ENCODE measurements at regions not wholly inside any gene's neighbourhood (a gene's known extent, or its start where the extent isn't known, plus 50 kb on each side); places are given as distances from the start of the nearest gene placed in this dataset.

DNA sequence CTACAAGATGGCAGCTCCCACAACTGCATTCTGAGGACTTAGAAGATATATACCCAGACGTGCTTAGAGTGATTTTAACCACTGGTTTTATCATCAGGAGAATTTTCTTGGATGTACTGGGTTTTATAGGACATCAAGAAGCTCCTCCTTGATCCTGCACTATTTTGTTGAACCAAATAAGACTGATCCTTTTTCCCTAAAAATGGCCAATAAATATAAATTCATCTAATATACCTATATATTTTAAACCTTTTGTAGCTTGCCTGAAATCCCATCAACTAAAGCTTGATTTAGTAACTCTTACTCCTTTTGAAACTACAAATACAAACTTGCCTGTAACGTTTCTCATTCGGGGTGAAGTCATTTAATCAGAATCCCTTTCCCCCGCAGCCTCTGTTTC, 849.4 kb upstream of the ADAMTS5 start:
- H3K4me3 Mint-ChIP-seq (ENCODE audit: unreplicated experiment), result no peak overlapping the region
- intact Hi-C loops (cut with micrococcal nuclease; ENCODE audit: unreplicated experiment), result no loop called here
- H3K4me1 Mint-ChIP-seq (ENCODE audit: low read depth, unreplicated experiment), result peaks cover 7% of the 10 kb centered on the region
- CTCF ChIA-PET, result no interaction called here
- H3K36me3 ChIP-seq (ENCODE audit: control insufficient read depth, insufficient read depth, low read length), result no peaks in the 10 kb centered on the region
- H3K27ac Mint-ChIP-seq (ENCODE audit: unreplicated experiment), result no peak overlapping the region
- H3K4me1 ChIP-seq, result 0 out of 2 replicates have a peak, but pooled peaks cover 6% of the 10 kb centered on the region
- POLR2A ChIA-PET, result no interaction called here
- no peak overlapping the region for H3K4me3 ChIP-seq (ENCODE audit: low read depth, low read length)
- no peaks in the 10 kb centered on the region for H3K36me3 Mint-ChIP-seq (ENCODE audit: insufficient read depth, unreplicated experiment)
- H3K27me3 Mint-ChIP-seq (ENCODE audit: insufficient read depth, unreplicated experiment), result no peaks in the 10 kb centered on the region
- no peaks in the 10 kb centered on the region for H3K9me3 Mint-ChIP-seq (ENCODE audit: unreplicated experiment)
- no peak for DNase-seq
- BruUV-seq (replicated peaks), result no TSS peak
- TF ChIP-seq, protein P1, sequence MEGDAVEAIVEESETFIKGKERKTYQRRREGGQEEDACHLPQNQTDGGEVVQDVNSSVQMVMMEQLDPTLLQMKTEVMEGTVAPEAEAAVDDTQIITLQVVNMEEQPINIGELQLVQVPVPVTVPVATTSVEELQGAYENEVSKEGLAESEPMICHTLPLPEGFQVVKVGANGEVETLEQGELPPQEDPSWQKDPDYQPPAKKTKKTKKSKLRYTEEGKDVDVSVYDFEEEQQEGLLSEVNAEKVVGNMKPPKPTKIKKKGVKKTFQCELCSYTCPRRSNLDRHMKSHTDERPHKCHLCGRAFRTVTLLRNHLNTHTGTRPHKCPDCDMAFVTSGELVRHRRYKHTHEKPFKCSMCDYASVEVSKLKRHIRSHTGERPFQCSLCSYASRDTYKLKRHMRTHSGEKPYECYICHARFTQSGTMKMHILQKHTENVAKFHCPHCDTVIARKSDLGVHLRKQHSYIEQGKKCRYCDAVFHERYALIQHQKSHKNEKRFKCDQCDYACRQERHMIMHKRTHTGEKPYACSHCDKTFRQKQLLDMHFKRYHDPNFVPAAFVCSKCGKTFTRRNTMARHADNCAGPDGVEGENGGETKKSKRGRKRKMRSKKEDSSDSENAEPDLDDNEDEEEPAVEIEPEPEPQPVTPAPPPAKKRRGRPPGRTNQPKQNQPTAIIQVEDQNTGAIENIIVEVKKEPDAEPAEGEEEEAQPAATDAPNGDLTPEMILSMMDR (IDR thresholded peaks at IDR 0.05; ENCODE audit: insufficient read depth in 1 of 2, low read depth in 1 of 2, low read length in 1 of 2, severe bottlenecking in 1 of 2, unreplicated experiment in 1 of 2), result no peak
- H3K9me3 ChIP-seq, result no peaks in the 10 kb centered on the region
- no peaks in the 10 kb centered on the region for H3K27me3 ChIP-seq (replicated peaks; ENCODE audit: control insufficient read depth, insufficient read depth, low read length)

DNA sequence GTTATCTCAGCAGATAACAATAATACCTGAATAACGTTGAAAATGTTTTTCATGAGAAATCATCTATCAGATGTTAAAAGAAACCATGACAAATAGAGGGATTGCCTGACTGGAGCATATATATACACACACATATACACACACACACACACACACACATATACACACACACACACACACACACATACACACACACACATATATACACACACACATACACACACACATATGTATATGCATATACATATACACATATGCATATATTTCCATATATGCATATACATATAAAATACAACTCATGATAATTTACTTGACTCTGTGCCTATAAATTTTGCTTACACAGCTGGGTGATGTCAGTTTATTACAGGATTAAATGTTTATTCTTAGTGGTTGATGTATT, 847.3 kb upstream of the ADAMTS5 start:
- H3K27me3 ChIP-seq (replicated peaks; ENCODE audit: control insufficient read depth, insufficient read depth, low read length), result no peaks in the 10 kb centered on the region
- no TSS peak for BruUV-seq (replicated peaks)
- Mint-ChIP-seq H3K36me3 (ENCODE audit: insufficient read depth, unreplicated experiment) (no peaks in the 10 kb centered on the region), H3K4me1 (ENCODE audit: low read depth, unreplicated experiment) (no peaks in the 10 kb centered on the region), H3K4me3 (ENCODE audit: unreplicated experiment) (no peak overlapping the region), H3K27me3 (ENCODE audit: insufficient read depth, unreplicated experiment) (no peaks in the 10 kb centered on the region), H3K27ac (ENCODE audit: unreplicated experiment) (no peak overlapping the region), H3K9me3 (ENCODE audit: unreplicated experiment) (no peaks in the 10 kb centered on the region)
- POLR2A ChIA-PET, result no interaction called here
- TF ChIP-seq, protein P1 (IDR thresholded peaks at IDR 0.05; ENCODE audit: insufficient read depth in 1 of 2, low read depth in 1 of 2, low read length in 1 of 2, severe bottlenecking in 1 of 2, unreplicated experiment in 1 of 2), result no peak
- intact Hi-C loops (cut with micrococcal nuclease; ENCODE audit: unreplicated experiment), result no loop called here
- no peaks in the 10 kb centered on the region for H3K9me3 ChIP-seq
- no peak overlapping the region for H3K4me3 ChIP-seq (ENCODE audit: low read depth, low read length)
- DNase-seq, result no peak
- no peaks in the 10 kb centered on the region for H3K36me3 ChIP-seq (ENCODE audit: control insufficient read depth, insufficient read depth, low read length)
- CTCF ChIA-PET, result no interaction called here
- H3K4me1 ChIP-seq, result 0 out of 2 replicates have a peak, but pooled peaks cover 6% of the 10 kb centered on the region

DNA sequence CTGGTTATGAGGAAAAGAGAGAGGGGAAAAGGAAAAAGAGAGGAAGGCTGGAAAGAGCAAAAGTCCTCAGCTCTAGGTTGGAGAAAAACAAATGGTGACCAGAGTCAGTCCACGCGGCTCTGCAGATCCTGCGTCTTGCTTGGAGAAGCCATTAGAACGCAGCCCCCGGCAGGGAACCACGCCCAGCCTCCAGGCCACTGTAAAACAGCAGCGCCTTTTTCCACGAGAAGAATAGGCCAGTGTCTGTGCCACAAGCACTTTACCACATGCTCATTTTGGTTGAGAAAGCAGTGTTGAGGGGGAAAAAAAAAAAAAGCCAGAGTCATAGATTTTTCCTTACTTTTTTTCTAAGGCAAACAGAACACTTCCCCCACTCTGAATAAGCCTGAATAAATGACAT, 846.9 kb upstream of the ADAMTS5 start:
- Mint-ChIP-seq H3K27me3 (ENCODE audit: insufficient read depth, unreplicated experiment) (no peaks in the 10 kb centered on the region), H3K36me3 (ENCODE audit: insufficient read depth, unreplicated experiment) (no peaks in the 10 kb centered on the region), H3K4me3 (ENCODE audit: unreplicated experiment) (no peak overlapping the region), H3K9me3 (ENCODE audit: unreplicated experiment) (no peaks in the 10 kb centered on the region), H3K4me1 (ENCODE audit: low read depth, unreplicated experiment) (no peaks in the 10 kb centered on the region), H3K27ac (ENCODE audit: unreplicated experiment) (no peak overlapping the region)
- ChIA-PET CTCF (no interaction called here), POLR2A (no interaction called here)
- TF ChIP-seq, protein P1 (IDR thresholded peaks at IDR 0.05; ENCODE audit: insufficient read depth in 1 of 2, low read depth in 1 of 2, low read length in 1 of 2, severe bottlenecking in 1 of 2, unreplicated experiment in 1 of 2), result no peak
- Histone ChIP-seq H3K9me3 (no peaks in the 10 kb centered on the region), H3K4me1 (0 out of 2 replicates have a peak, but pooled peaks cover 4% of the 10 kb centered on the region), H3K36me3 (ENCODE audit: control insufficient read depth, insufficient read depth, low read length) (no peaks in the 10 kb centered on the region), H3K4me3 (ENCODE audit: low read depth, low read length) (no peak overlapping the region), H3K27me3 (replicated peaks; ENCODE audit: control insufficient read depth, insufficient read depth, low read length) (no peaks in the 10 kb centered on the region)
- intact Hi-C loops (cut with micrococcal nuclease; ENCODE audit: unreplicated experiment), result no loop called here
- no peak for DNase-seq
- no TSS peak for BruUV-seq (replicated peaks)

Measured in Caco-2 (cell line).